Adrenal gland (tissue), 9 donors: ENCODE measurements at regions not wholly inside any gene's neighbourhood (a gene's known extent, or its start where the extent isn't known, plus 50 kb on each side); places are given as distances from the start of the nearest gene placed in this dataset.

ENCODE experiments used
- DNase-seq, 7 donors: peaks; one replicate each; pipeline ENCODE4 v3.0.0-alpha.2; 2019 to 2020
- H3K27ac ChIP-seq, 5 donors: fragments of 200-600 bp; sonication (generic) in 4 of 5; 1 replicate in 3 of 5; 2 replicates in 2 of 5; pipeline versions ENCODE4 v1.5.1 to v1.8.0; 2016 to 2020; ENCODE audit warnings: mild to moderate bottlenecking in 1 of 5
- H3K27me3 ChIP-seq: fragments of 200-600 bp; 2 replicates; pipeline ENCODE4 v1.8.0; 2021
- H3K36me3 ChIP-seq, 2 donors: fragments of 200-600 bp; replicated peaks in 1 of 2; 1 replicate in 1 of 2; 2 replicates in 1 of 2; pipeline versions ENCODE4 v1.5.1 to v1.8.0; 2018 to 2022
- H3K4me1 ChIP-seq, 2 donors: fragments of 200-600 bp; replicated peaks in 1 of 2; 1 replicate in 1 of 2; 2 replicates in 1 of 2; pipeline versions ENCODE4 v1.5.1 to v1.8.0; 2018 to 2021
- H3K4me3 ChIP-seq, 4 donors: fragments of 200-600 bp; sonication (generic) in 3 of 4; one replicate each; pipeline ENCODE4 v1.5.1; 2016 to 2018
- H3K9me3 ChIP-seq, 3 donors: fragments of 200-600 bp; sonication (generic) in 1 of 3; replicated peaks in 1 of 3; 1 replicate in 2 of 3; 2 replicates in 1 of 3; pipeline versions ENCODE4 v1.5.1 to v1.8.0; 2016 to 2021
- POLR2A ChIP-seq, 2 donors: fragments of 450-650 bp; IDR thresholded peaks; one replicate each; pipeline ENCODE4 v1.6.1; 2017; ENCODE audit warnings: antibody characterized with exemption in 2 of 2, mild to moderate bottlenecking in 2 of 2, moderate library complexity in 1 of 2
- WGBS, 4 donors: extraction: QIAGEN DNeasy Blood & Tissue Kit in 2 of 4; methylation state at CpG; one replicate each; pipeline versions ENCODE4 v1.1.5 to v1.1.7; 2013 to 2017; 5-methylcytosine and 5-hydroxymethylcytosine counted together
- intact Hi-C, 2 donors: fragments of 100-400 bp; cut with DNase I; formaldehyde crosslinking; loops; one replicate each; pipeline versions ENCODE4 v1.14.1 to v1.15.0; 2022 to 2023
- TF ChIP-seq, protein P1 (sequence below), 6 experiments: fragments of 450-650 bp in 4 of 6; fragments of 200-600 bp in 2 of 6; sonication (generic) in 1 of 6; IDR thresholded peaks; 1 replicate in 5 of 6; 2 replicates in 1 of 6; pipeline versions ENCODE4 v1.5.1 to v1.8.0; 2016 to 2021; ENCODE audit warnings: antibody characterized with exemption in 6 of 6, mild to moderate bottlenecking in 2 of 6, moderate library complexity in 1 of 6
- donor health status: healthy with polysubstance abuse.
- donor health status: Bipolar disorder and iron deficiency.
- donor health status: DM: yes; HTN: yes; CAD: no.
- donor health status: DM: no; HTN: no; CAD: no.
- donor health status: DM: no; HTN: no; CAD: no.

DNA sequence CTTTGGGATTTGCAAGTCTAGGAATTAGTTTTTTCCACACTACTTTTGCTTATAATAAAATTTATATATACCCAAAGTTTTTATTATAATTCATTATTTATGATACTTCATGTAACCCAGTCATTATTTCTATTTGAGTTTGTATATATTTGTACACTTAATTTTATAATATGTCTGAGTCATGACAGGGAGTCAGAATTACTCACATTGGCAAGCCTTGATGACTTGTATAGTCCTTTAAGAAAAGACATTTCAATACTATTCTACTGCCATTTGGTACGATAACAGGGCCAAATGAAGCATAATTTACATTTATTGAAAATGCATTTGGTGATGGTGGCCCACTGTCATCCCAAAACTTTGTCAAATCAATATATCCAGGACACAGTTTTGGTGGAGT is 95.9 kb upstream of the UNC13C start:
- no peak for TF ChIP-seq POLR2A (IDR thresholded peaks at IDR 0.05)
- TF ChIP-seq, protein P1, sequence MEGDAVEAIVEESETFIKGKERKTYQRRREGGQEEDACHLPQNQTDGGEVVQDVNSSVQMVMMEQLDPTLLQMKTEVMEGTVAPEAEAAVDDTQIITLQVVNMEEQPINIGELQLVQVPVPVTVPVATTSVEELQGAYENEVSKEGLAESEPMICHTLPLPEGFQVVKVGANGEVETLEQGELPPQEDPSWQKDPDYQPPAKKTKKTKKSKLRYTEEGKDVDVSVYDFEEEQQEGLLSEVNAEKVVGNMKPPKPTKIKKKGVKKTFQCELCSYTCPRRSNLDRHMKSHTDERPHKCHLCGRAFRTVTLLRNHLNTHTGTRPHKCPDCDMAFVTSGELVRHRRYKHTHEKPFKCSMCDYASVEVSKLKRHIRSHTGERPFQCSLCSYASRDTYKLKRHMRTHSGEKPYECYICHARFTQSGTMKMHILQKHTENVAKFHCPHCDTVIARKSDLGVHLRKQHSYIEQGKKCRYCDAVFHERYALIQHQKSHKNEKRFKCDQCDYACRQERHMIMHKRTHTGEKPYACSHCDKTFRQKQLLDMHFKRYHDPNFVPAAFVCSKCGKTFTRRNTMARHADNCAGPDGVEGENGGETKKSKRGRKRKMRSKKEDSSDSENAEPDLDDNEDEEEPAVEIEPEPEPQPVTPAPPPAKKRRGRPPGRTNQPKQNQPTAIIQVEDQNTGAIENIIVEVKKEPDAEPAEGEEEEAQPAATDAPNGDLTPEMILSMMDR (IDR thresholded peaks at IDR 0.05) = no peak
- H3K4me1 ChIP-seq = no peaks in the 10 kb centered on the region

DNA sequence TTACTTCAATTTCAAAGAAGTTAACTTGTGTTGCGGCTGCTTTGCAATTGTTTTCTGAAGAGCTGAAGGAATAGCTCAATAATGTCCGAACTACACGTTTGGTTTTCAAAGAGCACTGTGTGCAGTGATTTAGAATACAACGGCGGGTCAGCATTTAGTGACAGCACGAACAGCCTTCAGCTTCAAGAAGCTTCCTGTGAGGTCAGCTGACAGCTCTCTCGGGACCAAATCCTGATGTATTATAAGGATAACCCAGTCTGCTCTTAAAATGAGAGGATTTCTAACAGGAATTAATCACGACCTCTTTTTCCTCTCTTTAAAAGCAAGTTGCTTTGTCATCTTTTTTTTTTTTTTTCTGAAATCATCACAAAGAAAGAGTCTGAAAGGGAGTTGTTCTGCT is 97.9 kb upstream of the UNC13C start:
- H3K27me3 ChIP-seq = no peaks in the 10 kb centered on the region
- no peaks in the 10 kb centered on the region for H3K4me1 ChIP-seq
- no peak overlapping the region for H3K27ac ChIP-seq
- 8 to 27% (median 20%) methylated on average over 8 of the region's 8 CpGs for WGBS, 4 donors
- H3K9me3 ChIP-seq = no peaks in the 10 kb centered on the region
- no peaks in the 10 kb centered on the region for H3K36me3 ChIP-seq
- TF ChIP-seq POLR2A (IDR thresholded peaks at IDR 0.05) = no peak
- TF ChIP-seq, protein P1 (IDR thresholded peaks at IDR 0.05) = no peak
- no peak overlapping the region for H3K4me3 ChIP-seq
- DNase-seq = no peak
- intact Hi-C loops = no loop called here

More for the DNA sequence above, 95.9 kb upstream of the UNC13C start:
- no peaks in the 10 kb centered on the region for H3K36me3 ChIP-seq
- no peaks in the 10 kb centered on the region for H3K27me3 ChIP-seq
- 0 to 62% (median 22%) methylated on average over 1 of the region's 1 CpG for WGBS, 4 donors
- no peak for DNase-seq
- H3K27ac ChIP-seq = no peak overlapping the region
- H3K4me3 ChIP-seq = no peak overlapping the region
- intact Hi-C loops = no loop called here
- H3K9me3 ChIP-seq = no peaks in the 10 kb centered on the region

DNA sequence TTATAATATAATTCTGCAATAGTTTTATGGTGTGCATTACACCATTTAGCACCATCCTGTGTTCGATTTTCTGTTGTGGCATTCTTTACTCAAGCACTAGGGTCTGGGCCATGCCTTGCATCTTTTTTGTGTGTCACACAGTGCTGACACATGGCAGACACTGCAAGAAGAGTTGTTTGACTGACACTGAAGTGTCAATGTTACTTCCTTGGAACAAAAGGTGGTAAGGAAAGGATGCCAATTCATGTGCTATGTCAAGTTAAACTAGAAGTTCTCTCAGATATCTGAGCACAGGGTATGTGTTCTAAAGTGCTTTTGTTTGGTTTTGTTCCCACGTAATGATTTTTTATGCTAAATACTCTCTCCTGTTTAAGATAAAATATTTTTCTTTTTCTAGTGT is 102.5 kb upstream of the UNC13C start:
- Histone ChIP-seq H3K9me3 (no peaks in the 10 kb centered on the region), H3K27me3 (no peaks in the 10 kb centered on the region), H3K27ac (no peak overlapping the region), H3K36me3 (no peaks in the 10 kb centered on the region), H3K4me1 (no peaks in the 10 kb centered on the region), H3K4me3 (no peak overlapping the region)
- intact Hi-C loops = no loop called here
- no peak for DNase-seq
- TF ChIP-seq, protein P1 (IDR thresholded peaks at IDR 0.05) = no peak
- TF ChIP-seq POLR2A (IDR thresholded peaks at IDR 0.05) = no peak
- WGBS, 4 donors = 54 to 66% (median 55%) methylated on average over 2 of the region's 2 CpGs

DNA sequence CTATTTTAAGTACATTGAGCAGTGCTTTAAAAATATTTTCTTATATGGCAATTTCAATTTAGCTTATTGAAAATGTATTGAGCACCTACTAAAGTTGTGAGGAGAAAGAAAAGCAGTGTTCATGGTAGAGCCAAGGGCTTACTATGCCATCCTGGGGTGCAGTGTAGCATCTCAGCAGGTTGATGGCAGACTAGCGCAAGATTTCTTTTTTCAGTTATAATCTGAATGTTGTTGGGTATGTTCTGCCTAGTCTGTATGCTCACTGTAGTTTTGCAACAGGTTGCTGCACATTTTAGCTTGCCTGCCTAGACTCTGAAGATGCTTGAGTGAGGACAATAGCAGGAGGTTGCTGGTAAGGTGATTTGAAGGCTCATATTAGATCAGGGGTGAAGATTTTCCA is 103.1 kb upstream of the UNC13C start:
- H3K4me1 ChIP-seq = no peaks in the 10 kb centered on the region
- H3K36me3 ChIP-seq = no peaks in the 10 kb centered on the region
- H3K27me3 ChIP-seq = no peaks in the 10 kb centered on the region
- no peak overlapping the region for H3K27ac ChIP-seq
- 83 to 88% (median 85%) methylated on average over 1 of the region's 1 CpG for WGBS, 4 donors
- H3K4me3 ChIP-seq = no peak overlapping the region
- H3K9me3 ChIP-seq = no peaks in the 10 kb centered on the region
- intact Hi-C loops = no loop called here
- TF ChIP-seq, protein P1 (IDR thresholded peaks at IDR 0.05) = no peak
- no peak for TF ChIP-seq POLR2A (IDR thresholded peaks at IDR 0.05)
- no peak for DNase-seq
